ENCODE measurements at regions not wholly inside any gene's neighbourhood (a gene's known extent, or its start where the extent isn't known, plus 50 kb on each side); places are given as distances from the start of the nearest gene placed in this dataset.
A peak's percentile ranks its signal among the peaks of the same experiment; 100 is the strongest.

- FAIRE-seq (no peak), ATAC-seq (peak; percentile 19; the same call in 2 of the 3 replicates), DNase-seq (ENCODE audit: low spot score) (no peak)
- no peak overlapping the region for H3K9ac ChIP-seq (ENCODE audit: insufficient read depth, low read depth, low read length)
- H2AFZ ChIP-seq (ENCODE audit: low read length), result no peak overlapping the region
- ChIA-PET CTCF (ENCODE audit: low intra/inter-chr PET ratio, low total read pairs) (no interaction called here), POLR2A (no interaction called here)
- no peaks in the 10 kb centered on the region for H4K20me1 ChIP-seq (ENCODE audit: insufficient read depth, low read length)
- H3K4me2 ChIP-seq (ENCODE audit: low read depth, low read length), result peak overlapping the region; percentile 7; the same call in 1 of the 2 replicates
- in situ Hi-C loops (cut with HindIII; ENCODE audit: extremely low pct_ligation_motif_present, low pct_unique_long_range_greater_than_20kb), result no loop called here
- no peaks in the 10 kb centered on the region for H3K9me3 ChIP-seq (ENCODE audit: low read length)
- H3K36me3 ChIP-seq (replicated peaks in 1 of 2; ENCODE audit: control insufficient read depth in 1 of 2, insufficient read depth in 2 of 2, low read length in 2 of 2), result no peaks in the 10 kb centered on the region
- peaks cover 2 to 16% of the 10 kb centered on the region in 2 experiments; a peak in 4 of 5 replicates for H3K27me3 ChIP-seq (ENCODE audit: control insufficient read depth in 1 of 2, insufficient read depth in 2 of 2, low read length in 2 of 2)
- H3K4me1 ChIP-seq (ENCODE audit: insufficient read depth, low read length), result peaks cover 11% of the 10 kb centered on the region
- BruUV-seq (replicated peaks), result no TSS peak
- H3K27ac ChIP-seq (ENCODE audit: extremely low read length, insufficient read depth, low read length), result no peak overlapping the region
- no peaks in the 10 kb centered on the region for H3K79me2 ChIP-seq (ENCODE audit: insufficient read depth, low read length)
- WGBS (ENCODE audit: low lambda C conversion rate), result 40% methylated on average over 9 of the region's 10 CpGs
- TF ChIP-seq KMT2A (CRISPR knock-in tag; IDR thresholded peaks at IDR 0.05), result no peak
- no peak for TF ChIP-seq ZNF350 (CRISPR knock-in tag; IDR thresholded peaks at IDR 0.05; ENCODE audit: borderline replicate concordance, low read depth)
- TF ChIP-seq ARNT (IDR thresholded peaks at IDR 0.05), result no peak
- no peak for TF ChIP-seq TBP (CRISPR knock-in tag; IDR thresholded peaks at IDR 0.05)
- no peak for TF ChIP-seq HOMEZ (CRISPR knock-in tag; IDR thresholded peaks at IDR 0.05; ENCODE audit: low read depth)
- TF ChIP-seq ZNF143 (CRISPR knock-in tag; IDR thresholded peaks at IDR 0.05), result no peak
- no peak for TF ChIP-seq ZNF572 (CRISPR knock-in tag; IDR thresholded peaks at IDR 0.05)
- no peak for TF ChIP-seq KLF6 (CRISPR knock-in tag; IDR thresholded peaks at IDR 0.05)
- no peak for TF ChIP-seq ARNTL (CRISPR knock-in tag; IDR thresholded peaks at IDR 0.05)
- no peak for TF ChIP-seq FOXM1 (CRISPR knock-in tag; IDR thresholded peaks at IDR 0.05)
- no peak for TF ChIP-seq ZNF766 (CRISPR knock-in tag; IDR thresholded peaks at IDR 0.05; ENCODE audit: borderline replicate concordance)
- no peak for TF ChIP-seq THAP8 (CRISPR knock-in tag; IDR thresholded peaks at IDR 0.05; ENCODE audit: borderline replicate concordance)
- TF ChIP-seq GABPA (IDR thresholded peaks at IDR 0.05; ENCODE audit: low read depth, low read length), result no peak
- no peak for TF ChIP-seq GABPA (CRISPR knock-in tag; IDR thresholded peaks at IDR 0.05; ENCODE audit: low read depth)
- no peak for TF ChIP-seq RNF219 (CRISPR knock-in tag; IDR thresholded peaks at IDR 0.05)
- TF ChIP-seq ELK4 (CRISPR knock-in tag; IDR thresholded peaks at IDR 0.05; ENCODE audit: borderline replicate concordance), result no peak
- TF ChIP-seq SIN3A (IDR thresholded peaks at IDR 0.05; ENCODE audit: borderline replicate concordance, low read depth, low read length), result no peak
- no peak for TF ChIP-seq ZNF12 (CRISPR knock-in tag; IDR thresholded peaks at IDR 0.05)
- intact Hi-C loops (cut with micrococcal nuclease; ENCODE audit: unreplicated experiment), result no loop called here
- no peak overlapping the region for H3K4me3 ChIP-seq (replicated peaks in 1 of 3; ENCODE audit: insufficient read depth in 1 of 3, low read depth in 2 of 3, low read length in 3 of 3)
Measured at GRCh38 chr15:77860071-77860691, 217.3 kb downstream of the TBC1D2B start.
